KMS-11 (cell line): ENCODE measurements at regions not wholly inside any gene's neighbourhood (a gene's known extent, or its start where the extent isn't known, plus 50 kb on each side); places are given as distances from the start of the nearest gene placed in this dataset.

ENCODE experiments used
- H2AFZ ChIP-seq: fragments of 200-600 bp; sonication (generic); 2 replicates; pipeline ENCODE4 v1.6.1; 2016; ENCODE audit warnings: antibody characterized with exemption, mixed run types, low read depth
- H3K27ac ChIP-seq: fragments of 200-600 bp; sonication (generic); 2 replicates; pipeline ENCODE4 v1.6.1; 2016; ENCODE audit warnings: mild to moderate bottlenecking, mixed run types
- H3K27me3 ChIP-seq: fragments of 200-600 bp; sonication (generic); 2 replicates; pipeline ENCODE4 v1.6.1; 2017; ENCODE audit warnings: mild to moderate bottlenecking, low read depth, mixed run types, moderate library complexity; ENCODE audit not compliant: insufficient read depth
- H3K36me3 ChIP-seq: fragments of 200-600 bp; sonication (generic); 2 replicates; pipeline ENCODE4 v1.6.1; 2017; ENCODE audit warnings: mild to moderate bottlenecking, mixed run types; ENCODE audit not compliant: insufficient read depth
- H3K4me1 ChIP-seq: fragments of 200-600 bp; sonication (generic); 2 replicates; pipeline ENCODE4 v1.6.1; 2016; ENCODE audit warnings: mild to moderate bottlenecking, low read depth, mixed run types; ENCODE audit not compliant: poor library complexity, severe bottlenecking
- H3K4me2 ChIP-seq: fragments of 200-600 bp; sonication (generic); 2 replicates; pipeline ENCODE4 v1.7.0; 2016; ENCODE audit warnings: mild to moderate bottlenecking, mixed run types
- H3K4me3 ChIP-seq: fragments of 200-600 bp; sonication (generic); IDR thresholded peaks from 2 replicates; pipeline ENCODE4 v1.6.1; 2017; ENCODE audit warnings: low read depth, low read length, mixed read lengths; ENCODE audit not compliant: insufficient read depth
- H3K79me2 ChIP-seq: fragments of 200-600 bp; sonication (generic); 2 replicates; pipeline ENCODE4 v1.6.1; 2016; ENCODE audit warnings: low read depth, mixed run types; ENCODE audit not compliant: insufficient read depth
- H3K9ac ChIP-seq: fragments of 200-600 bp; sonication (generic); 2 replicates; pipeline ENCODE4 v1.6.1; 2016; ENCODE audit warnings: mild to moderate bottlenecking, mixed run types
- H4K20me1 ChIP-seq: fragments of 200-600 bp; sonication (generic); 2 replicates; pipeline ENCODE4 v1.6.1; 2016; ENCODE audit warnings: mild to moderate bottlenecking, mixed run types; ENCODE audit not compliant: insufficient read depth
- TF ChIP-seq, protein P1 (sequence below): fragments of 200-600 bp; sonication (generic); conservative IDR thresholded peaks from 2 replicates; pipeline ENCODE4 v1.6.1; 2017; ENCODE audit warnings: low read depth, mild to moderate bottlenecking, antibody characterized with exemption, low read length, moderate library complexity, mixed read lengths

DNA sequence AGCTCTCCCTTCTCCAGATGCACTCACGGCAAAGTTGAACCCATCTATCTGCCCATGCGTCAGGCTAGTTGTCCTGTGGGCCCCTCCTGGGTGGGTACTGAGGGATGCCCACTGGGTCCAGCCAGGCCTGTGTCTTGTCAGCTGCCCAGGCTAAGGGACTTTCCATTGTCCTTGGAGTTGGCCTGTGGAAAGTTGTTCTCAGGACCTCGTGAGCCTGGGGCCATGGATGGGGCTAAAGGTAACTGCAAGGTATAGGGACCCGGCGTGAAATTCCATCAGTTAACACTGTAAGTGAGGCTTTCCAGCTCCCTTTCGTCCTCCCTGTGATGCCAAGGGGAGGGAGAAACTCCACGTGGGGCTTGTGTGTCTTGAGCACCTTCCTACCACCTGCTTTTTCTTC lies 126.5 kb downstream of the CEBPB start:
- Histone ChIP-seq H4K20me1 (no peaks in the 10 kb centered on the region), H3K36me3 (no peaks in the 10 kb centered on the region), H3K79me2 (no peaks in the 10 kb centered on the region), H3K9ac (no peak overlapping the region), H2AFZ (no peak overlapping the region), H3K27me3 (peaks cover 88% of the 10 kb centered on the region), H3K4me1 (no peaks in the 10 kb centered on the region), H3K4me3 (no peak overlapping the region), H3K4me2 (no peak overlapping the region), H3K27ac (no peak overlapping the region)
- TF ChIP-seq, protein P1, sequence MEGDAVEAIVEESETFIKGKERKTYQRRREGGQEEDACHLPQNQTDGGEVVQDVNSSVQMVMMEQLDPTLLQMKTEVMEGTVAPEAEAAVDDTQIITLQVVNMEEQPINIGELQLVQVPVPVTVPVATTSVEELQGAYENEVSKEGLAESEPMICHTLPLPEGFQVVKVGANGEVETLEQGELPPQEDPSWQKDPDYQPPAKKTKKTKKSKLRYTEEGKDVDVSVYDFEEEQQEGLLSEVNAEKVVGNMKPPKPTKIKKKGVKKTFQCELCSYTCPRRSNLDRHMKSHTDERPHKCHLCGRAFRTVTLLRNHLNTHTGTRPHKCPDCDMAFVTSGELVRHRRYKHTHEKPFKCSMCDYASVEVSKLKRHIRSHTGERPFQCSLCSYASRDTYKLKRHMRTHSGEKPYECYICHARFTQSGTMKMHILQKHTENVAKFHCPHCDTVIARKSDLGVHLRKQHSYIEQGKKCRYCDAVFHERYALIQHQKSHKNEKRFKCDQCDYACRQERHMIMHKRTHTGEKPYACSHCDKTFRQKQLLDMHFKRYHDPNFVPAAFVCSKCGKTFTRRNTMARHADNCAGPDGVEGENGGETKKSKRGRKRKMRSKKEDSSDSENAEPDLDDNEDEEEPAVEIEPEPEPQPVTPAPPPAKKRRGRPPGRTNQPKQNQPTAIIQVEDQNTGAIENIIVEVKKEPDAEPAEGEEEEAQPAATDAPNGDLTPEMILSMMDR: no peak

DNA sequence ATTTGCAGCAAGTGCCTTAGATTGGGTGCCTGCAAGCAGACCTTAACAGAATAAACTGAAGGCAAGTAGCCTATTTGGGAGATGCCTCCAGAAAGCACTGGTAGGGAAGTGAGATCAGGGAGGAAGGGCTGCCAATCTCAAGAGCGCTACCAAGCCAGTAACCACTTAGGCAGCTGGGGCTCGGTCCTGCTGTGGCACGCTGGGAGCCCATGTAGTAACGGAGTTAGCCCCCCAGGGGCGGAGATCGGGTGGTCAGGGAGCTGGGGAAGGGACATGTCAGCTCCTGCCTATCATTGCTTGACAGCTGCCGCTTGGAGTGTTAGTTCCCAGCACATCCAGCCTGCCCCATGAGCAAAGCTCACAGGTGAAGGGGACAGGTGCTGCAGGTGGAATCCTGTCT lies 127.0 kb downstream of the CEBPB start:
- Histone ChIP-seq H3K36me3 (no peaks in the 10 kb centered on the region), H3K4me1 (no peaks in the 10 kb centered on the region), H3K79me2 (no peaks in the 10 kb centered on the region), H3K9ac (no peak overlapping the region), H3K4me3 (no peak overlapping the region), H3K27ac (no peak overlapping the region), H3K27me3 (peaks cover 86% of the 10 kb centered on the region), H4K20me1 (no peaks in the 10 kb centered on the region), H3K4me2 (no peak overlapping the region), H2AFZ (no peak overlapping the region)
- TF ChIP-seq, protein P1: no peak

DNA sequence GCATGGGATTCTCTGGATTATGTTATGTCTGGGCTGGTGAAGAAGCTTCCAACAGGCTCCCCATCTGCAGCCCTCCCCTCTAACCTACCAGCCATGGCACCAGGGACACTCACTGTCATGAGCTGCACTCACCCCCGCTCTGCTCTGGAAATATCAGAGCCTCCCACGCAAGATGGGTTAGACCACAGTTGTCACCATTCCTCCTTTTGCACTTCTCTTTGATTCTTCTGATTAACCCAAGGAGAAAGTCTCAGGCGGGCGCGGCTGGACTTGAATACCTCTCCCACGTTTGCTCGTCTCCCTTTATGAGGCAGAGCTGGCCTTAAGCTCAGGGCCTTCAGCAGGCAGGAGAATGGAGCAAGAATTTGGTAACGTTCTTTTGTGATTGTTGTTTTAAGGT lies 128.1 kb downstream of the CEBPB start:
- Histone ChIP-seq H2AFZ (no peak overlapping the region), H4K20me1 (no peaks in the 10 kb centered on the region), H3K4me2 (no peak overlapping the region), H3K27ac (no peak overlapping the region), H3K27me3 (peaks cover 86% of the 10 kb centered on the region), H3K4me3 (no peak overlapping the region), H3K36me3 (no peaks in the 10 kb centered on the region), H3K9ac (no peak overlapping the region), H3K4me1 (no peaks in the 10 kb centered on the region), H3K79me2 (no peaks in the 10 kb centered on the region)
- TF ChIP-seq, protein P1: no peak

DNA sequence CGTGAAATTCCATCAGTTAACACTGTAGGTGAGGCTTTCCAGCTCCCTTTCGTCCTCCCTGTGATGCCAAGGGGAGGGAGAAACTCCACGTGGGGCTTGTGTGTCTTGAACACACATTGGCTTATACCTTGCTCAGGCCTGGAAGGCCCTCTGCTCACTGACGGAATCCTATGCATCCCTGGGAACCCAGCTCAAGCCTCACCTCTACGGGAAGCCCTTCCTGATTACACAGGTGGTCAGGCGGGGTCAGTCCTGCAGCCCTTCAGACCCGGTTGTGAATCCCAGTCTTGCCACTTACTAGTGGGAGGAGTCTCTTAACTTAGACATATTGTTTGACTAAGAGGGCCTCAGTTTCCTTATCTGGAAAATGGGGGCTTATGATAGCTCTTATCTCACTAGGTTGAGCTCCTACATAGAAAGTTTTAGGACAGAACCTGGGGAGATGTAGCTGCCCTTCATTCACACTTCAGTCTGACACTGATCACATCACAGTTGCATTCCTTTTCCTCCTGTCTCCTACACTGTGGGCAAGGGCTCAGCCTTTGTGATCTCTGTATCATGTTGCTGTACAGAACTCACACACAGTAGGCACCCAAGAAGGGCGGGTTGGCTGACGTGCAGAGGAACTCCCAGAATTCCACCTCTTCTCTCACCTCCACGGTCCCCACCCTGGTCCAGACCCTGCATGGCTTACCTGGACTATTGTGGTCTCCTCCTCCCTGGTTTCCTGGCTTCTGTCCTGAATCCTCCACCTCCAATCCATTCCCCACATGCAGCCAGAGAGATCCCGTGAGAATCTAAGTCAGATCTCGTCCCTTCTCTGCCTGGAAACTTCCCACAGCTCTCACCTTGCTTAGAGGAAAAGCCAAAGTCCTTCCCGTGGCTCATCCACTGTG lies 129.6 kb downstream of the CEBPB start:
- TF ChIP-seq, protein P1: no peak
- Histone ChIP-seq H3K36me3 (no peaks in the 10 kb centered on the region), H3K4me3 (no peak overlapping the region), H2AFZ (no peak overlapping the region), H3K27ac (no peak overlapping the region), H3K9ac (no peak overlapping the region), H3K4me2 (no peak overlapping the region), H3K4me1 (no peaks in the 10 kb centered on the region), H4K20me1 (no peaks in the 10 kb centered on the region), H3K79me2 (no peaks in the 10 kb centered on the region), H3K27me3 (peaks cover 82% of the 10 kb centered on the region)
